Stomach (tissue), 4 donors: ENCODE measurements at regions not wholly inside any gene's neighbourhood (a gene's known extent, or its start where the extent isn't known, plus 50 kb on each side); places are given as distances from the start of the nearest gene placed in this dataset.

ENCODE experiments used
- POLR2A ChIP-seq, 4 donors: fragments of 450-650 bp; IDR thresholded peaks; one replicate each; pipeline ENCODE4 v1.6.1; 2016; ENCODE audit warnings: antibody characterized with exemption in 4 of 4, control low read depth in 2 of 4, mild to moderate bottlenecking in 1 of 4, moderate library complexity in 1 of 4
- TF ChIP-seq, protein P1 (sequence below), 7 experiments: fragments of 450-650 bp in 4 of 7; fragments of 200-600 bp in 3 of 7; sonication (generic) in 3 of 7; IDR thresholded peaks; one replicate each; pipeline ENCODE4 v1.5.1; 2016 to 2019; ENCODE audit warnings: antibody characterized with exemption in 7 of 7, control low read depth in 2 of 7, mild to moderate bottlenecking in 1 of 7

DNA sequence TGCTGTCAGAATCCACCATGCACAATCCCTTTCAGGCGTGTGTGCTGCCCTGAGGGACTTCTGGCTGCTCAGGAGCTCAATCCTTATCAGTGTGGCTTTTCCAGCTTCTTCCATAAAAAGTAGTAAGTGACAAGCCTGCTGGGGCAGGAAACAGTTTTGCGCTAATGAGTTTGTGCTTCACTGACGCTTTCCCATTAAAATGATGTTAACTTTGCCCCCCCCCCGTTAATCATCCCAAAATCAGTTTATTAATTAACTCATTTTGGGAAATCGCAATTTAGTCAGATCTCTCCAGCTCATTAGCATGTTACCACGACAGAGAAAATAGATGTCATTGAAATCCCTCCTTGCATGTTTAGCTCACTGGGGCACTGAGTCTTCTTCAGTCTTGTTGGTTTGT lies 186.5 kb upstream of the TENM4 start:
- TF ChIP-seq, protein P1, sequence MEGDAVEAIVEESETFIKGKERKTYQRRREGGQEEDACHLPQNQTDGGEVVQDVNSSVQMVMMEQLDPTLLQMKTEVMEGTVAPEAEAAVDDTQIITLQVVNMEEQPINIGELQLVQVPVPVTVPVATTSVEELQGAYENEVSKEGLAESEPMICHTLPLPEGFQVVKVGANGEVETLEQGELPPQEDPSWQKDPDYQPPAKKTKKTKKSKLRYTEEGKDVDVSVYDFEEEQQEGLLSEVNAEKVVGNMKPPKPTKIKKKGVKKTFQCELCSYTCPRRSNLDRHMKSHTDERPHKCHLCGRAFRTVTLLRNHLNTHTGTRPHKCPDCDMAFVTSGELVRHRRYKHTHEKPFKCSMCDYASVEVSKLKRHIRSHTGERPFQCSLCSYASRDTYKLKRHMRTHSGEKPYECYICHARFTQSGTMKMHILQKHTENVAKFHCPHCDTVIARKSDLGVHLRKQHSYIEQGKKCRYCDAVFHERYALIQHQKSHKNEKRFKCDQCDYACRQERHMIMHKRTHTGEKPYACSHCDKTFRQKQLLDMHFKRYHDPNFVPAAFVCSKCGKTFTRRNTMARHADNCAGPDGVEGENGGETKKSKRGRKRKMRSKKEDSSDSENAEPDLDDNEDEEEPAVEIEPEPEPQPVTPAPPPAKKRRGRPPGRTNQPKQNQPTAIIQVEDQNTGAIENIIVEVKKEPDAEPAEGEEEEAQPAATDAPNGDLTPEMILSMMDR (IDR thresholded peaks at IDR 0.05) = no peak
- no peak for TF ChIP-seq POLR2A (IDR thresholded peaks at IDR 0.05)
